HG03558 (cell line): ENCODE measurements at regions not wholly inside any gene's neighbourhood (a gene's known extent, or its start where the extent isn't known, plus 50 kb on each side); places are given as distances from the start of the nearest gene placed in this dataset.

ENCODE experiments used
- ATAC-seq: cut with Tn5 transposase; IDR thresholded peaks from one replicate; pipeline ENCODE4 v1.9.1; 2021; ENCODE audit warnings: moderate number of reproducible peaks; ENCODE audit not compliant: unreplicated experiment; ENCODE audit errors: extremely low read depth

GRCh38 chr21:35153671-35154070, 104.6 kb upstream of the RUNX1 start:
- no peak for ATAC-seq

DNA sequence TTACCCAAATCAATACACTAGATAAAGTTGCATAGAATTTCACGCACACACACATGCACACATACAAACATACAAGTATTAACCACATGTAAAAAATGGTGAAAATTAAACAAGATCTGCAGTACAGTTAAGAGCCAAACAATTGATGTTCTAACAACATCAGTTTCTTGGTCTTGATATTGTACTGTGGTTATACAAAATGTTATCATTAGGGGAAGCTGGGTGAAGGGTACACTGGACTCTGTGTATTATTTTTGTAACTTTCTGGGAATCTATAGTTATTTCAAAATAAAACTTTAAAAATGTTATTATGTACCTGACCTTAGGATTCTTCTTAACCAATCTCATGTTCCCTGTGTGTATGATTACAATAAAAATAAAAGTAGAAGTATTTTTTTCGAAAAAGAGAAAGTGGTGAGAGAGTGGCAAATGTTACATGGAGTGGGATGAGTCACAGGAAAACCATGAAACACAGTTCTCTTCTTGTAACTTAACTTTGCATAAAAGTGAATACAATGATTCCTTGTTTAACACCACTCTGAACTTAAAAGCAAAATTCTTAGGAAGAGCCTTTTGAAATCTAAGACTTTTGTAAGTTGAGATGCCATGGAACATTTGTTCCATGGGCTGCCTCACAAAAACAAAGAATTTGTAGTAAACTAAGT, 101.6 kb upstream of the RUNX1 start:
- ATAC-seq: no peak

DNA sequence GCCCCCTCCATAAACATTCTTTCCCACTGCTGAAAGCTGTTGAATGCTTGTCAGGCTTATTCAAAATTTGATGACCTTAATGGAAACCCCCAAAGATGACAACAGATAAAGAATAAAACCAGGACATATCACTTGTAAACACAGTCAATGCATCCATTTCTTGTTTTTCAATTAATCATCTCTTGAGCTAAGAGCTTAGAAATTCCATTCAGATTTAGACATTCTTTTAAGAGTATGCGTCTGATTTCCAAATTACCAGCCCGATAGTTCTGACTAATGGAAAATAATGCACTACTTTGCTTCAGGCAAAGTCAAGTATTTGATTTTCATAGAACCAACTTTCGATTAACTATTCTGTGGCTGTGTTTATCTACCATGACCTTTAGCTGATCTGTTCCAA, 100.6 kb upstream of the RUNX1 start:
- no peak for ATAC-seq

GRCh38 chr21:35147439-35147838, 98.3 kb upstream of the RUNX1 start:
- ATAC-seq: no peak

GRCh38 chr21:35145626-35146233, 96.6 kb upstream of the RUNX1 start:
- no peak for ATAC-seq

- no peak for ATAC-seq
Observed at GRCh38 chr21:35144978-35145377, 95.9 kb upstream of the RUNX1 start.

DNA sequence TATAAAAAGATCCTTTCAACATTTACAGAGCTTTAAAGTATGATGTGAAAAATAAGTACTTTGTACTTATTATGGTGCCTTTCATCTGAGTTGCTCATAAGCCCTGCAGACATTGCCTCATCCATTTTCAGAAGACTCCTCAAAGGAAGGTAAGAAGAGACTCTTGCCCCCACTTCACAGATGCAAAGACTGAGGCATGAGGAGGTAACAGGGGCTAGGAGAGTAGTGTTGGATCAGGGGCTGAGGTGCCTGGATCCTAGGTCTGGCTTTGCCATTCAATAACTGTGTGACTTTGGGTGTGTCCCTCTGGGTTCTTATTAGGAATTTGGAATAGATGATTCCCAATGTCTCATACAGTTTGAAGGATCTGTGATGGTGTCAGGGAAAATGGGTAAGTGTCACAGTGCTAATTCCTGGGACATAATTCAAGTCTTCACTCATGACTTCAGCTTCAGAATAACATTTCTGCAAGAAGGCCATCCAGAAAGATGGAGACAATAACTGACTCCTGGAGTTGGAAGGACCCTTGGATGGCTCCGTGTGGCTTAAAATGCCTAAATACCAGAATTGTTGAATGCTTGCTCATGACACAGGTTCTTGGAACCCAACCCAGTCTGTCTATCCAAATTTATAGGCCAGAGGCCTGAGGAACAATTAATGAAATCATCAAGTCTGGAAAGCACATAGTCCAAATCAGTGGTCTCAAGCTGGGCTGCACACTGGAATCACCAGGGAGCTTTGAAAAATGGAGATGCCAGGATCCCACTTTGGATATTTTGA, 93.1 kb upstream of the RUNX1 start:
- no peak for ATAC-seq

DNA sequence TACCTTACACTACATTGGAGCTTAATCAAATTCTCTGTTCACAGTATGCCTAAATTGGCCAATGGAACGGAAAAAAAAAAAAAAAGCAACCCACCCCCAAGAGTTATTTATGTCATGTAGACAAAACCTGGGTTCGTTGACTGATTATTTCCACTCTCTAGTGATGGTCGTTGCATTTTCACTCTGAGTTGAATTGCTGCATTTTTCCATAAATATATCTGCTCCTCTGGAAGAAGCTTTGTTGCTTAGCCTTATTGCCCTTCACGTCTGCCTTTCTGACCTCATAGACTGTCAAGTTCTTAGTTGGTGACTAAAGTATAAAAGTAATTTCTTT, 90.2 kb upstream of the RUNX1 start:
- no peak for ATAC-seq

GRCh38 chr21:35138665-35139381, 89.7 kb upstream of the RUNX1 start:
- no peak for ATAC-seq

GRCh38 chr21:35136586-35137219, 87.6 kb upstream of the RUNX1 start:
- no peak for ATAC-seq

DNA sequence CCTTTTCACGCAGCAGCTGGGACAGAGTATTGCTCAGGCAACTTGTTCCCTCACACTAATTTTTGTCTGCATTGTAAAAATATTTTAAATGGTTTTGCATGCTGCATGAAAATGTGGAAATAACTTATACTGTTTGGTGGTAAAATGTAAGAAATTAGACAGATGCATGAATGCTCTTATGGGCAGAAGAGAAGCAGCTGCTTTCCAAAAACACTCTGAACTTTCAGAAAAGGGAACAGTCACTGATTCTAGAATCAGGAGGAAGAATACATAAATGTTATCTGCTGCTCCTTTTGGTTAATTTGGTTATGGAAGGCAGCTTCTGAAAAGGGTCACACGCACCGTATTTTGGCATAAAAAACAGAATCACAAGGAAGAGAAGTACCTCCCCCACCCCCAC, 87.0 kb upstream of the RUNX1 start:
- no peak for ATAC-seq

GRCh38 chr21:35135481-35135880, 86.4 kb upstream of the RUNX1 start:
- ATAC-seq: no peak

- ATAC-seq: no peak
Observed at GRCh38 chr21:35134309-35134708, 85.2 kb upstream of the RUNX1 start.

GRCh38 chr21:35128536-35128935, 79.4 kb upstream of the RUNX1 start:
- ATAC-seq: no peak

GRCh38 chr21:35127851-35128250, 78.7 kb upstream of the RUNX1 start:
- ATAC-seq: no peak

- no peak for ATAC-seq
Observed at GRCh38 chr21:35127026-35127425, 77.9 kb upstream of the RUNX1 start.

- no peak for ATAC-seq
Observed at GRCh38 chr21:35120631-35121180, 71.6 kb upstream of the RUNX1 start.

DNA sequence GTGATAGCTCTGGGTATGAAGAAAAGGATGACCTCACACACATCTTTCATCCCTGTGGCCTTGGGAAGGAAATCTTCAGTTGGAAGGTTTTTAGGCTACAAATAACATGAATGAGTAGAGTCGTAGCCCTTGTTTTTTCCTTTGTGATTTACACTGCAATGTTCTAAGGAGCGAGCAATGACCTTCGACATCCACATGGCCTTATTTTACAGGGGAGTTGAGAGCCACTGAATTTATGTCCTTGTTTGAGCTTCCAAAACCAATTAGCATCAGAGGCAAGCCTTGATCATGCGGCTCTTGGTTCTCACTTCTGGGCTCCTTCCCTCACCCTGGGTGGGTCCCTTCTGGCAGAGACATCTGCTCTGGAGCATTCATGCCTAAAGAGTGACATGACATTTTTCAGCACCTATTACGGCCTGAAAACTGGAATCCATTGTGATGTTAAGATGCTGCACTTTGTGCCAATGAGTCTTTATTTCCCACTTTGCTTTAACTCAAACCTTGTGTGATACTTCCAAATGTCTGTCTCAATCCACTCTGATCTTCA, 70.5 kb upstream of the RUNX1 start:
- no peak for ATAC-seq

- ATAC-seq: no peak
Observed at GRCh38 chr21:35116777-35117176, 67.7 kb upstream of the RUNX1 start.

GRCh38 chr21:35113064-35113463, 64.0 kb upstream of the RUNX1 start:
- no peak for ATAC-seq
